ENCODE measurements at regions not wholly inside any gene's neighbourhood (a gene's known extent, or its start where the extent isn't known, plus 50 kb on each side); places are given as distances from the start of the nearest gene placed in this dataset.

- TF ChIP-seq CTCF (IDR thresholded peaks at IDR 0.05) = no peak
- no peak for TF ChIP-seq ZNF281 (CRISPR knock-in tag; IDR thresholded peaks at IDR 0.05)
- TF ChIP-seq RORB (CRISPR knock-in tag; IDR thresholded peaks at IDR 0.05) = no peak
- TF ChIP-seq USF2 (CRISPR knock-in tag; IDR thresholded peaks at IDR 0.05) = no peak
- TF ChIP-seq ATF1 (CRISPR knock-in tag; IDR thresholded peaks at IDR 0.05) = no peak
- no peak for TF ChIP-seq ZBTB21 (CRISPR knock-in tag; IDR thresholded peaks at IDR 0.05; ENCODE audit: borderline replicate concordance)
- no peak for TF ChIP-seq TEAD4 (CRISPR knock-in tag; IDR thresholded peaks at IDR 0.05)
- TF ChIP-seq ATF2 (CRISPR knock-in tag; IDR thresholded peaks at IDR 0.05; ENCODE audit: borderline replicate concordance, low read depth) = no peak
- TF ChIP-seq SP1 (CRISPR knock-in tag; conservative IDR thresholded peaks at IDR 0.05) = no peak
- no peak for TF ChIP-seq NR1H2 (CRISPR knock-in tag; IDR thresholded peaks at IDR 0.05)
Measured at GRCh38 chr5:171637811-171638210, 147.8 kb upstream of the SMIM23 start.

Measured in WTC11 (cell line).